Ecto neural progenitor cell (in vitro differentiated cells): ENCODE measurements at regions not wholly inside any gene's neighbourhood (a gene's known extent, or its start where the extent isn't known, plus 50 kb on each side); places are given as distances from the start of the nearest gene placed in this dataset.
"Not testable (repeated sequence)": the region's sequence is repeated elsewhere in the genome, so short reads cannot be mapped to it uniquely, and the experiment has no call there.

Source experiments
- DNase-seq: peaks from one replicate; pipeline ENCODE4 v3.0.0-alpha.2; 2018; ENCODE audit warnings: low spot score

DNA sequence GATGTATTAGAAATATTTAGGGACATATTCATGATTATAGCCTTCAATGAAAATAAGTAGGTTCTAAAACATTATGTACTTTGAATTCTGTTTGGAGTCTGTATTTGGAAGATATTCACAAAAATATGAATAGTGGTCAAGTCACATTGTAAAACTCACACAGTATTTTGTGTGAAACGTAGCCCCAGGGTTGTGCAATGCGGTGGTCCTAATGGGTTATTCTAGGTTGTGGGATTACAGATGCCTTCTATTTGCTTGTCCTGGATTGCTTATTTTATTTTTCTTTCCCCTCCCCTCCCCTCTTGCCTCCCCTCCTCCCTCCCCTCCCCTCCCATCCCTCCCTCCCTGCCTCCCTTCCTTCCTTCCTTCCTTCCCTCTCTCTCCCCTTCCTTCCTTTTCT is 93.7 kb upstream of the THUMPD2 start:
- no peak for DNase-seq

- DNase-seq = no peak
These were observed 92.3 kb upstream of the THUMPD2 start for GRCh38 chr2:39871291-39871761.

- no peak for DNase-seq
These were observed 91.8 kb upstream of the THUMPD2 start for GRCh38 chr2:39870871-39871270.

GRCh38 chr2:39867268-39867667 is 88.2 kb upstream of the THUMPD2 start:
- no peak for DNase-seq

DNA sequence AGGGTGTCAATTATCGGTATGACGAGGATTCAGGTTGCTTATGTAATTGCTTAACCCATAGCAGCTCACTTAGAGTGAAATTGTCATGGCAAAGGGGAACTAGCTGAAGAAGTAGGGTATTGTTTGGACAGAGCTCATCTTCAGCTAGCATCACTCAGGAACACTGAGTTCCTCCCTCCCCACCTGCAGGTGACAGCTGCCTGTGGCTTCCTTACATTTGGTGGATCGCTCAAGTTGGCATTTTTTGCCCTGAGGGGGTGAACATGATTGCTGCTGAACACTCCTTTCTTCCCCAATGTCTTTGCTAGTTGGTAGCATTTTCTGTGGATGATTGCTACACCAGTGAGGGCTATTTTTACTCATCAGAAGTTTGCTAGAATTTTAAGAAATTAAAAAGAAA is 86.7 kb upstream of the THUMPD2 start:
- no peak for DNase-seq

DNA sequence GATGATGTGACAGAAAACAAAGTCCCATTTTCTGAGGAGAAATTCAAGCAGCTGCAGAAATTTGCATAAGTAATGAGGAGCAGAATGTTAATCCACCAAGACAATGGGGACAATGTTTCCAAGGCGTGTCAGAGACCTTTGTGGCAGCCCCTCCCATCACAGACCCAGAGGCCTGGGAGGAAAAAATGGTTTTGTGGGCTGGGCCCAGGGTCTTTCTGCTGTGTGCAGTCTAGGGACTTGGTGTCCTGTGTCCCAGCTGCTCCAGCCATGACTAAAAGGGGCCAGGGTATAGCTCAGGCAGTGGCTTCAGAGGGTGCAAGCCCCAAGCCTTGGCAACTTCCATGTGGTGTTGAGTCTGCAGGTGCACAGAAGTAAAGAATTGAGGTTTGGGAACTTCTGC is 84.6 kb upstream of the THUMPD2 start:
- DNase-seq = not testable (repeated sequence)

- DNase-seq = no peak
These were observed 81.5 kb upstream of the THUMPD2 start for GRCh38 chr2:39860538-39860937.

GRCh38 chr2:39858677-39859076 is 79.6 kb upstream of the THUMPD2 start:
- no peak for DNase-seq

DNA sequence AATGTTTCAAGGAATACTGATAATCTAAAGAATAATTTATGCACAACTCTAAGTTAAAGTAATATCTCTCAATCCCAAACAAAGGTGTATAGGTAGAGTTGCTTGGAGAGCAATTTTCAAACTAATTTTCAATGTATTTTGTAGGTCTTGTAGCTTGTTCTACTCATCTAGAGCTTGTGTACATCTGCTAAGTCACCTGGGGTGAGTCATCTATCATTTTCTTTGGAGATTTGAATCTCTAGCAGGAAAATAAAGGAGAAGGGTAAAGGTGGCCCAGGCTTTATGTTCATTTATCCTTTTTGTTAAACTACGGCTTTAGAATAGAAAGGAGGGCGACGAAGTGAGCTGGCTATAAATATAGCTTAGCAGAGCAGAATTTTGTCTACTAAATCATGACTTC is 76.8 kb upstream of the THUMPD2 start:
- DNase-seq = no peak

- no peak for DNase-seq
These were observed 75.7 kb upstream of the THUMPD2 start for GRCh38 chr2:39854771-39855170.

- DNase-seq = no peak
These were observed 73.8 kb upstream of the THUMPD2 start for GRCh38 chr2:39852831-39853230.

- peak; percentile 57 for DNase-seq
These were observed 72.6 kb upstream of the THUMPD2 start for GRCh38 chr2:39851651-39852110.

DNA sequence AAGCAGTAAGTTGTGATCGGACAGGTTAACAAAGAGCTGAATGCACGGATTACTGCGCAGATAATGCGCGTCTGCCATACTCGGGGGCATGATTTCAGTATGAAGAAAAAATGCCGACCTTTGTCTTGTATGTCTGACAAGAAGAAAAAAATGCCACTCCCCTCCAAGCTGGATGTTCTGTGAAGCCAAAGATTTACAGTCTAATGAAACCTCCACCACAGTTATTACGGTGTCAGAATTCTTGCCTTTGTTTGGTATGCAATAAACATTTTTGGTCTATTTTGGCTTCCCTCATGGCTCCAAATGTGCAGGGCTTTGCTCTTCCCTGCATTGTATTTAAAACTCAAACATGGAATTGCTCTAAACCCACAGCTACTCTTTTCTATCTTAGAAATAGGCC is 72.2 kb upstream of the THUMPD2 start:
- no peak for DNase-seq

- no peak for DNase-seq
These were observed 71.0 kb upstream of the THUMPD2 start for GRCh38 chr2:39849982-39850526.

DNA sequence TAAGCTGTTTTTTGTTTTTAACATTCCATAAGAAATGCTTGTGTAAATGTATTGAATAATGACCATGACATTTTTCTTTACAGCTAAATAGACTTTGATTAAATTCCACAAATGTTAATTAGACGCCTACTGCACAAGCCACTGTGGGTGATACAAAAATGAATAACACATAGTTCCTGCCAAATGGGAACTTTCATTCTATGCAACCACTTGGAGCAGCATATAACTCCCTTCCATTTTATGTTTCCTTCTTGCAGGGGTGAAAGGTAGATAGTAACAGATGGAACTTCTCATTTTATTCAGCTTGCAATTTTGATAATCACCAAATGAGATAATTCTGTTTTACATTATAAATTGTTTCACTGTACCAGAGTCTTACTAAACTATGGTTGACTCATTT is 70.0 kb upstream of the THUMPD2 start:
- DNase-seq = no peak

GRCh38 chr2:39845460-39846146 is 66.5 kb upstream of the THUMPD2 start:
- no peak for DNase-seq

GRCh38 chr2:39839261-39839848 is 60.3 kb upstream of the THUMPD2 start:
- DNase-seq = no peak

DNA sequence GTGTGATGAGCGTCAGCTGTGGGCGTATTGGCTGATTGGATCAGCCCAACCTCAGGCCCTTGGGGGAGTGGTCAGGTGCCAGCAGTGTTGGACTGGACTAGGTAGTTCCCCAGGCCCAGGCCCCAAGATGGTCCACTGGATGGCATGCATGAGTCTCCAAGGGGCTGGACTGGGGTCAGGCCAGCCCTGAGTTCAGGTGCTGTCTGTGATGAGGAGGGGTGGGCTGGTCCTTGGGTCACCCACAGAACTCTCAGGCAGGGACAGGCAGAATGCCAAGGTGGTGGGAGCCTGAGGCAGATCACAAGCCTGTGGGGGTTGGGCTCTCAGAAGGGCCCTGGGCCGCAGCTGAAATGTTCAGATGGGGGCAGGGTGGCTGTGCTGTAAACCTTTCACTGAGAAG is 59.5 kb upstream of the THUMPD2 start:
- DNase-seq = no peak

DNA sequence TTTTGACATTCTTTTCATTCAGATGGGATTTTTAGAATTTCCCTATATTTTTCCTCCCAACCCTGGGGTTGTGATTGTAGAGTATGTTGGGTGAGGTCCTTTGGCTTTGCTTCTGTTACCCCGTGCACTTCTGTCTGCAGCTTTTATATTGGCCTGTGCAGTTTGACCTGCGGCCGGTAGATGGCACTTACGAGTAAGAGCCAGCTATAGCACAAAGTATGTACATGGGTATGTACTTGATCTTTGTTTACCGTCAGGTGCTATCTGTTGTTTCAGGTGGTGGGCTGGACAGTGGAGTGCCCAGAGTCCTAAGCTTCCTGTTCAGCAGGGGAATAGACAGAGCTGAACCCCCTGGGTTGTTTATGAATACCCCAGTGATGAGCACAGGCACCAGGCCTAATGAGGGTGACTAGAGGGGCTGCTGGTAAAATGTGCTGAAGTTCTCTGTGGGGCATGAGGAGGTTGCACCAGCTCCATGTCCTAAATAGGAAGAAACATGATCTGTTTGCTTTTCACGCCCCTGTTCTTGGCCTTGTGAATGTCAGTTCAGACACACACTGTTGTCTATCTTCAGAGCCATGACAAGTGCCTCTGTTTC is 58.9 kb upstream of the THUMPD2 start:
- DNase-seq = no peak

DNA sequence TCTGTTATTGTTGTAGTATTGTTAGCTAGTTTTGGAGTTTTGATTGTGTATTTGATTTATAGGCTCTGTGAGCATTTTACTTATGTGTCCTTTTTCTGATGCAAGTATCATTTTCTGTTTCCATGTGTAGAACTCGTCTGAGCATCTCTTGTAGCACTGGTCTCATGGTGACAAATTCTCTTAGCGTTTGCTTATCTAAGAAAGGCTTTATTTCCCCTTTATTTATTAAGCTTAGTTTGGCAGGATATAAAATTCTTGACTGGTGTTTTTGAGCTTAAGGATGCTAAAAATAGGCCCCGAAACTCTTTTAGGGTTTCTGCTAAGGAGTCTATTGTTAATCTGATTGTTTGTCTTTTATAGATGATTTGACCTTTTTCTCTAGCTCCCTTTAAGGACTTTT is 57.6 kb upstream of the THUMPD2 start:
- DNase-seq = no peak

DNA sequence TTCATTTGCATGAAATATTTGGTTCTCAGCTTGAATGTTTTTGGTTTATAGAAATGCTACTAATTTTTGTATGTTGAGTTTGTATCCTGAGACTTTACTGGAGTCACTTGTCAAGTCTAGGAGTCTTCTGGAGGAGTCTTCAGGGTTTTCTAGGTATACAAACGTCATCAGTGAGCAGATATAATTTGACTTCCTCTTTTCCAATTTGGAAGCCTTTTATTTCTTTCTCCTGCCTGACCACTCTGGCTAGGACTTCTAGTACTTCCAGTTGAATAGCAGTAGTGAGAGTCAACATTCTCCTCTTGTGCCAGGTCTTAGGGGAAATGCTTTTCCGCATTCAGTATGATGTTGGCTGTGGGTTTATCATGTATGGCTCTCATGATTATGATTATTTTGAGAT is 55.4 kb upstream of the THUMPD2 start:
- DNase-seq = no peak

DNA sequence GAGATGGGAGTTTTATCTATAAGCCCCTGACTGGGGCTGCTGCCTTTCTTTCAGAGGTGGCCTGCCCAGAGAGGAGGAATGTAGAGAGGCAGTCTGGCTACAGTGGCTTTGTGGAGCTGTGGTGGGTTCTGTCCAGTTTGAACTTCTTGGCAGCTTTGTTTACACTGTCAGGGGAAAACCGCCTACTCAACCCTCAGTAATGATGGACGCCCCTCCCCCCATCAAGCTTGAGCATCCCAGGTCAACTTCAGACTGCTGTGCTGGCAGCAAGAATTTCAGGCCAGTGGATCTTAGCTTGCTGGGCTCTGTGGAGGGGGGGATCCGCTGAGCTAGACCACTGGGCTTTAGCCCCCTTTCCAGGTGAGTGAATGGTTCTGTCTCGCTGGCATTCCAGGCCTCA is 51.6 kb upstream of the THUMPD2 start:
- not testable (repeated sequence) for DNase-seq
